ENCODE measurements at regions not wholly inside any gene's neighbourhood (a gene's known extent, or its start where the extent isn't known, plus 50 kb on each side); places are given as distances from the start of the nearest gene placed in this dataset.
"Not testable (repeated sequence)": the region's sequence is repeated elsewhere in the genome, so short reads cannot be mapped to it uniquely, and the experiment has no call there.

DNA sequence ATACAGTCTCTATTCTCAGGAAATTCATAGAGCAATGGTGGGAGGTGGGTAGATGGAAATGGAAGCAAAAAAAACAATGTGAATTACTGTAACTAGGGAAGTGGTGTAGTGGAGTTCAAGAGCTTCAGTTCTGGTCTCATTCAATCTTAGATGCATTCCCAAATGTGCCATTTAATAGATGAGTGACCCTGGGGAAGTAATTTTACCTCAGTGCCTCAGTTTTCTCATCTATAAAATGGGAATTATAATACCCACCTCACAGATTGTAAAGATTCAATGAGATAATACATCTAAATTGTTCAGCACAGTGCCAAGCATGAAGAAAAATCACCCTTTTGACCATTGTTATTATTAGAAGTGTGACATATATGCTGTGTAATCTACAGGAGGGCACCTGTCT lies 173.1 kb downstream of the SLC38A4 start:
- no peak for TF ChIP-seq POLR2AphosphoS5 (IDR thresholded peaks at IDR 0.05; ENCODE audit: low read depth, low read length)
- no peak for TF ChIP-seq TAF1 (IDR thresholded peaks at IDR 0.05; ENCODE audit: borderline replicate concordance, low read depth, low read length)
- TF ChIP-seq POLR2A (IDR thresholded peaks at IDR 0.05; ENCODE audit: low read depth, low read length) = no peak
- FAIRE-seq (no peak), DNase-seq (ENCODE audit: insufficient read length) (no peak)

DNA sequence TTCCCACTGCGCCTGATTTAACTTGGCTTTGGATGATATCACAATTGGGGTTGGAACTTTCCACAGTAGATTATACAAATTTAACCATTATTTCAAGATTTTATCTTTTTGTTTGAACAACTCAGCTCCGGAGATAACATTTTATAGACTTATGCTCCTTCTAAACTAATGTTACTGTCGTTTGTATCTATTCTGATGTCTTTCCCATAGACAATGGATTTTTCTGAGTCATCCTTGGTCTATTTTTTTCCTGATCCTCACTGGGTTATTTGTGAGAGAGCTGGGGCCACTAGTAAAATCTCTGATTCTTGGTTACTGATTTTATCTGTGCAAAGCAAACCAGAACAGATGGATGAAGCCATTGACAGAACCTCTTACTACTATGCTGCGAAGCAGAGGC lies 175.1 kb downstream of the SLC38A4 start:
- FAIRE-seq (no peak), DNase-seq (ENCODE audit: insufficient read length) (no peak)
- no peak for TF ChIP-seq TAF1 (IDR thresholded peaks at IDR 0.05; ENCODE audit: borderline replicate concordance, low read depth, low read length)
- no peak for TF ChIP-seq POLR2AphosphoS5 (IDR thresholded peaks at IDR 0.05; ENCODE audit: low read depth, low read length)
- no peak for TF ChIP-seq POLR2A (IDR thresholded peaks at IDR 0.05; ENCODE audit: low read depth, low read length)

DNA sequence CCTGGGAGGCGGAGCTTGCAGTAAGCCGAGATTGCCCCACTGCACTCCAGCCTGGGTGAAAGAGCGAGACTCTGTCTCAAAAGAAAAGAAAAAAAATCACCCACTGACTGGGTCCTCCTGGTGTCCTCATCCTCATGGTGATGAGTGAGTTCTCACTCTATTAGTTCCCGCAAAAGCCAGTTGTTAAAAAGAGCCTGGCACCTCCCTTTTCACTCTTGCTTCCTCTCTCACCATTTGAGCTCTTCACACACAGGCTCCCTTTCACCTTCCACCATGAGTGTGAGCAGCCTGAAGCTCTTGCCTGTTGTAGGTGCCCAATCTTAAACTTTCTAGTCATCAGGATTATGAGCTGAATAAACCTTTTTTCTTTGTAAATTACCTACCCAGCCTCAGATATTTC lies 176.4 kb downstream of the SLC38A4 start:
- DNase-seq (ENCODE audit: insufficient read length) (no peak), FAIRE-seq (no peak)
- no peak for TF ChIP-seq POLR2AphosphoS5 (IDR thresholded peaks at IDR 0.05; ENCODE audit: low read depth, low read length)
- no peak for TF ChIP-seq POLR2A (IDR thresholded peaks at IDR 0.05; ENCODE audit: low read depth, low read length)
- TF ChIP-seq TAF1 (IDR thresholded peaks at IDR 0.05; ENCODE audit: borderline replicate concordance, low read depth, low read length) = no peak

DNA sequence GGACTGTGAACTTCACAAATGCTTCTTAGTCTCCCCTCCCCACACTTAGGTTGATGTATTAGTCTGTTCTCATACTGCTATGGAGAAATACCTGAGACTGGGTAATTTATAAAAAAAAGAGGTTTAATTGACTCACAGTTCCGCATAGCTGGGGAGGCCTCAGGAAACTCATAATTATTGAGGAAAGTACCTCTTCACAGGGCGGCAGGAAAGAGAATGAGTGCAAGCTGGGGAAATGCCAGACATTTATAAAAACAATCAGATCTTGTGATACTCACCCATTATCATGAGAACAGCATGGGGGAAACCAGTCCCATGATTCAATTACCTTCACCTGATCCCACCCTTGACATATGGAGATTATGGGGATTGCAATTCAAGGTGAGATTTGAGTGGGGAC lies 178.8 kb downstream of the SLC38A4 start:
- no peak for DNase-seq (ENCODE audit: insufficient read length)
- no peak for FAIRE-seq
- no peak for TF ChIP-seq POLR2AphosphoS5 (IDR thresholded peaks at IDR 0.05; ENCODE audit: low read depth, low read length)
- no peak for TF ChIP-seq TAF1 (IDR thresholded peaks at IDR 0.05; ENCODE audit: borderline replicate concordance, low read depth, low read length)
- TF ChIP-seq POLR2A (IDR thresholded peaks at IDR 0.05; ENCODE audit: low read depth, low read length) = no peak

GRCh38 chr12:46641649-46642048 lies 184.1 kb downstream of the SLC38A4 start:
- DNase-seq (ENCODE audit: insufficient read length); FAIRE-seq: not testable (repeated sequence)

DNA sequence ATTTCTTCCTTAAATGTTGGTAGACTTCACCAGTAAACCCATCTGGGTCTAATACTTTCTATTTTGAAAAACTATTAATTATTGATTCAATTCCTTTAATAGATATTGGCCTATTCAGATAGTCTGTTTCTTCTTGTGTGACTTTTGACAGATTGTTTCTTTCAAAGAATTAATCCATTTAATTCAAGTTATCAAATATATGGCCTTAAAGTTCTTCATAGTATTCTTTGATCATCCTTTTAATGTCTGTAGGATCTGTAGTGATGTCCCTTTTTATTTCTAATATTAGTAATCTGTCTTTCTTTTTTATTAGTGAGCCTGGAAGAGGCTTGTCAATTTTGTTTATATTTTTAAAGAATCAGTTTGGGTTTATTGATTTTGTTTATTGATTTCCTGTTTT lies 190.0 kb downstream of the SLC38A4 start:
- DNase-seq (ENCODE audit: insufficient read length) = no peak
- TF ChIP-seq POLR2AphosphoS5 (IDR thresholded peaks at IDR 0.05; ENCODE audit: low read depth, low read length) = no peak
- no peak for TF ChIP-seq TAF1 (IDR thresholded peaks at IDR 0.05; ENCODE audit: borderline replicate concordance, low read depth, low read length)
- TF ChIP-seq POLR2A (IDR thresholded peaks at IDR 0.05; ENCODE audit: low read depth, low read length) = no peak
- FAIRE-seq = no peak

GRCh38 chr12:46629331-46630229 lies 196.2 kb downstream of the SLC38A4 start:
- DNase-seq (ENCODE audit: insufficient read length) (no peak), FAIRE-seq (no peak)
- TF ChIP-seq POLR2AphosphoS5 (IDR thresholded peaks at IDR 0.05; ENCODE audit: low read depth, low read length) (no peak), TAF1 (IDR thresholded peaks at IDR 0.05; ENCODE audit: borderline replicate concordance, low read depth, low read length) (no peak), POLR2A (IDR thresholded peaks at IDR 0.05; ENCODE audit: low read depth, low read length) (no peak)

GRCh38 chr12:46628176-46628575 lies 197.6 kb downstream of the SLC38A4 start:
- TF ChIP-seq TAF1 (IDR thresholded peaks at IDR 0.05; ENCODE audit: borderline replicate concordance, low read depth, low read length) = no peak
- TF ChIP-seq POLR2A (IDR thresholded peaks at IDR 0.05; ENCODE audit: low read depth, low read length) = no peak
- TF ChIP-seq POLR2AphosphoS5 (IDR thresholded peaks at IDR 0.05; ENCODE audit: low read depth, low read length) = no peak
- DNase-seq (ENCODE audit: insufficient read length) (no peak), FAIRE-seq (no peak)

DNA sequence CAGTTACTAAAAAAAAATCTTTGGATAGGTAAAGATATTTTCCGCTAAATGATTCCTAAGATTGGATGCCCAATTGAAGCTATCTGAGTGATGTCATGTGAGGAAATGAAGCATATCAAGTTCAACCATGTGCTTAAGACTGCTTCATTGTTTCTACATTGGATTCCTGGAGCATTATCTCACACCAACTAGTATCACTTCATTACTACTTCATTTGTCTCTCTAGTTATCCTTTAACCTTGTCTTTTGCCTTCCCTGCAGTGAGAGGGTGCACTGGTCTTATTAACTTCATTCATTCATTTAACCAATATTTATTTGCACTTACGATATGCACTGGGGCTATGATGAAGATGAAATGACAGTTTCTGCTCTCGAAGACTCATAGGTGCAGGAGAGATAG lies 198.1 kb downstream of the SLC38A4 start:
- TF ChIP-seq POLR2A (IDR thresholded peaks at IDR 0.05; ENCODE audit: low read depth, low read length) = no peak
- TF ChIP-seq TAF1 (IDR thresholded peaks at IDR 0.05; ENCODE audit: borderline replicate concordance, low read depth, low read length) = no peak
- TF ChIP-seq POLR2AphosphoS5 (IDR thresholded peaks at IDR 0.05; ENCODE audit: low read depth, low read length) = no peak
- FAIRE-seq (no peak), DNase-seq (ENCODE audit: insufficient read length) (no peak)

DNA sequence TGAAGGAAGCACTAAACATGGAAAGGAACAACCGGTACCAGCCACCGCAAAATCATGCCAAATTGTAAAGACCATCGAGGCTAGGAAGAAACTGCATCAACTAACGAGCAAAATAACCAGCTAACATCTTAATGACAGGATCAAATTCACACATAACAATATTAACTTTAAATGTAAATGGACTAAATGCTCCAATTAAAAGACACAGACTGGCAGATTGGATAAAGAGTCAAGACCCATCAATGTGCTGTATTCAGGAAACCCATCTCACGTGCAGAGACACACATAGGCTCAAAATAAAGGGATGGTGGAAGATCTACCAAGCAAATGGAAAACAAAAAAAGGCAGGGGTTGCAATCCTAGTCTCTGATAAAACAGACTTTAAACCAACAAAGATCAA lies 206.3 kb downstream of the SLC38A4 start:
- FAIRE-seq; DNase-seq (ENCODE audit: insufficient read length): not testable (repeated sequence)

- not testable (repeated sequence) for DNase-seq (ENCODE audit: insufficient read length); FAIRE-seq
Observed at GRCh38 chr12:46617737-46618136, 208.1 kb downstream of the SLC38A4 start.

GRCh38 chr12:46617167-46617566 lies 208.6 kb downstream of the SLC38A4 start:
- DNase-seq (ENCODE audit: insufficient read length) (no peak), FAIRE-seq (no peak)
- TF ChIP-seq POLR2AphosphoS5 (IDR thresholded peaks at IDR 0.05; ENCODE audit: low read depth, low read length) (no peak), TAF1 (IDR thresholded peaks at IDR 0.05; ENCODE audit: borderline replicate concordance, low read depth, low read length) (no peak), POLR2A (IDR thresholded peaks at IDR 0.05; ENCODE audit: low read depth, low read length) (no peak)

- FAIRE-seq (no peak), DNase-seq (ENCODE audit: insufficient read length) (no peak)
- no peak for TF ChIP-seq POLR2A (IDR thresholded peaks at IDR 0.05; ENCODE audit: low read depth, low read length)
- no peak for TF ChIP-seq POLR2AphosphoS5 (IDR thresholded peaks at IDR 0.05; ENCODE audit: low read depth, low read length)
Observed at GRCh38 chr12:46610754-46611153, 215.0 kb downstream of the SLC38A4 start.

Measured in GM12892 (cell line).